DOHH2 (cell line): ENCODE measurements at regions not wholly inside any gene's neighbourhood (a gene's known extent, or its start where the extent isn't known, plus 50 kb on each side); places are given as distances from the start of the nearest gene placed in this dataset.

Source experiments
- H3F3A ChIP-seq: fragments of 200-600 bp; sonication (generic), shearing (Covaris generic); 2 replicates; pipeline ENCODE4 v1.6.0; 2016; ENCODE audit warnings: antibody characterized with exemption, mild to moderate bottlenecking; ENCODE audit not compliant: control insufficient read depth, insufficient read depth
- H3K27ac ChIP-seq: fragments of 200-600 bp; sonication (generic); 2 replicates; pipeline ENCODE4 v1.5.1; 2014; ENCODE audit warnings: low read depth, mild to moderate bottlenecking, low read length, moderate library complexity
- H3K27me3 ChIP-seq: fragments of 200-600 bp; sonication (generic); 2 replicates; pipeline ENCODE4 v1.6.1; 2014; ENCODE audit warnings: mild to moderate bottlenecking, low read length, mixed read lengths; ENCODE audit not compliant: control insufficient read depth
- H3K36me3 ChIP-seq: fragments of 200-600 bp; sonication (generic); 2 replicates; pipeline ENCODE4 v1.6.1; 2014; ENCODE audit warnings: mild to moderate bottlenecking, low read length, moderate library complexity, mixed read lengths; ENCODE audit not compliant: control insufficient read depth
- H3K4me1 ChIP-seq: fragments of 200-600 bp; sonication (generic); 2 replicates; pipeline ENCODE4 v1.6.1; 2014; ENCODE audit warnings: mild to moderate bottlenecking, low read length, mixed read lengths; ENCODE audit not compliant: control insufficient read depth
- H3K4me2 ChIP-seq: fragments of 200-600 bp; sonication (generic); 2 replicates; pipeline ENCODE4 v1.6.0; 2014; ENCODE audit warnings: mild to moderate bottlenecking, low read length, moderate library complexity
- H3K4me3 ChIP-seq: fragments of 200-600 bp; sonication (generic); 2 replicates; pipeline ENCODE4 v1.5.1; 2014; ENCODE audit warnings: mild to moderate bottlenecking, low read length, mixed read lengths
- H3K79me2 ChIP-seq: fragments of 200-600 bp; sonication (generic); 2 replicates; pipeline ENCODE4 v1.6.1; 2014; ENCODE audit warnings: mild to moderate bottlenecking, low read length, mixed read lengths; ENCODE audit not compliant: control insufficient read depth
- H3K9me2 ChIP-seq: fragments of 200-600 bp; sonication (generic); replicated peaks from 2 replicates; pipeline ENCODE4 v1.6.1; 2014; ENCODE audit warnings: mild to moderate bottlenecking, low read length, mixed read lengths; ENCODE audit not compliant: control insufficient read depth
- H3K9me3 ChIP-seq: fragments of 200-600 bp; sonication (generic); 2 replicates; pipeline ENCODE4 v1.6.1; 2014; ENCODE audit warnings: antibody characterized with exemption, low read length, mixed read lengths; ENCODE audit not compliant: control insufficient read depth, insufficient read depth
- H4K20me1 ChIP-seq: fragments of 200-600 bp; sonication (generic); 2 replicates; pipeline ENCODE4 v1.6.0; 2014; ENCODE audit warnings: low read depth, mild to moderate bottlenecking, antibody characterized with exemption, low read length, moderate library complexity; ENCODE audit not compliant: control insufficient read depth, insufficient read depth
- EZH2phosphoT487 ChIP-seq: fragments of 200-600 bp; sonication (generic); IDR thresholded peaks from 2 replicates; pipeline ENCODE4 v1.6.1; 2017; ENCODE audit warnings: borderline replicate concordance, mild to moderate bottlenecking, antibody characterized with exemption, low read length, moderate library complexity, mixed read lengths
- TF ChIP-seq, protein P1 (sequence below): fragments of 200-600 bp; sonication (generic); IDR thresholded peaks from one replicate; pipeline ENCODE4 v1.5.1; 2014; ENCODE audit warnings: antibody characterized with exemption, mild to moderate bottlenecking, low read depth, low read length; ENCODE audit not compliant: poor library complexity, severe bottlenecking

DNA sequence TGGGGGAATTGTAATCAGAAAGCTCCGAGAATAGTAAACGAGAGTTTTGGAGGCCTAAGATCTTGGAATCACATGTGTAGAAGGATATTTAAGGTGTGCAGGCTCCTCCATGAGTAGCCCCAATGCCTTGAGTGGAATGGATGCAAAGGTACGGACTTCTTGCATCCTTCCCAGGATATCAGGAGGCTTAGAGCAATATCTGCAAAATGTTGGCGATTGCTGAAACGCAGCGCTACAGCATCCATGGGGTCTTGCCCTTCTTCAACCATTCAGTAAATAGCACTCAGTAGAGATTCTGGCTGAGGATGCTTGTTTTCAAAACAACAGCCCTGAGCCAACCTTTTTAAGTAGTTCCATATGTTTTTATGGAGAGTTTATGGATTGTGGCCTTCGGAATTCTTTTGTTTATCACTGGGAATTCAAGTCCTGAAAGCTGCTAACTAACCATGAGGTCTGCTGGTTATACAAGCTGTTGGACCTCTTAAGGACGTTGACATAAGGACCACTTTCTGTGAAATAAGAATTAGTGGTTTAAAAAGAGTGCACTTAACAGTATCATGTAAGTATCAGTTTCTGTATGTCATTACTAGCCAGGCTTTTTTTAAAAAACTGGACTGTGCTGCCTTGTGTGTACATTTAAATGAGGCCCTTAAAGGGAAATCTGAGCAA, 228.8 kb upstream of the PGRMC2 start:
- no peaks in the 10 kb centered on the region for H3K79me2 ChIP-seq
- no peaks in the 10 kb centered on the region for H3K27me3 ChIP-seq
- TF ChIP-seq EZH2phosphoT487, result no peak
- TF ChIP-seq, protein P1, sequence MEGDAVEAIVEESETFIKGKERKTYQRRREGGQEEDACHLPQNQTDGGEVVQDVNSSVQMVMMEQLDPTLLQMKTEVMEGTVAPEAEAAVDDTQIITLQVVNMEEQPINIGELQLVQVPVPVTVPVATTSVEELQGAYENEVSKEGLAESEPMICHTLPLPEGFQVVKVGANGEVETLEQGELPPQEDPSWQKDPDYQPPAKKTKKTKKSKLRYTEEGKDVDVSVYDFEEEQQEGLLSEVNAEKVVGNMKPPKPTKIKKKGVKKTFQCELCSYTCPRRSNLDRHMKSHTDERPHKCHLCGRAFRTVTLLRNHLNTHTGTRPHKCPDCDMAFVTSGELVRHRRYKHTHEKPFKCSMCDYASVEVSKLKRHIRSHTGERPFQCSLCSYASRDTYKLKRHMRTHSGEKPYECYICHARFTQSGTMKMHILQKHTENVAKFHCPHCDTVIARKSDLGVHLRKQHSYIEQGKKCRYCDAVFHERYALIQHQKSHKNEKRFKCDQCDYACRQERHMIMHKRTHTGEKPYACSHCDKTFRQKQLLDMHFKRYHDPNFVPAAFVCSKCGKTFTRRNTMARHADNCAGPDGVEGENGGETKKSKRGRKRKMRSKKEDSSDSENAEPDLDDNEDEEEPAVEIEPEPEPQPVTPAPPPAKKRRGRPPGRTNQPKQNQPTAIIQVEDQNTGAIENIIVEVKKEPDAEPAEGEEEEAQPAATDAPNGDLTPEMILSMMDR, result no peak
- no peaks in the 10 kb centered on the region for H3F3A ChIP-seq
- H3K27ac ChIP-seq, result no peak overlapping the region
- H3K36me3 ChIP-seq, result no peaks in the 10 kb centered on the region
- no peaks in the 10 kb centered on the region for H3K4me1 ChIP-seq
- no peaks in the 10 kb centered on the region for H4K20me1 ChIP-seq
- H3K9me2 ChIP-seq, result no peaks in the 10 kb centered on the region
- H3K4me3 ChIP-seq, result no peak overlapping the region
- H3K4me2 ChIP-seq, result no peak overlapping the region
- H3K9me3 ChIP-seq, result no peaks in the 10 kb centered on the region

DNA sequence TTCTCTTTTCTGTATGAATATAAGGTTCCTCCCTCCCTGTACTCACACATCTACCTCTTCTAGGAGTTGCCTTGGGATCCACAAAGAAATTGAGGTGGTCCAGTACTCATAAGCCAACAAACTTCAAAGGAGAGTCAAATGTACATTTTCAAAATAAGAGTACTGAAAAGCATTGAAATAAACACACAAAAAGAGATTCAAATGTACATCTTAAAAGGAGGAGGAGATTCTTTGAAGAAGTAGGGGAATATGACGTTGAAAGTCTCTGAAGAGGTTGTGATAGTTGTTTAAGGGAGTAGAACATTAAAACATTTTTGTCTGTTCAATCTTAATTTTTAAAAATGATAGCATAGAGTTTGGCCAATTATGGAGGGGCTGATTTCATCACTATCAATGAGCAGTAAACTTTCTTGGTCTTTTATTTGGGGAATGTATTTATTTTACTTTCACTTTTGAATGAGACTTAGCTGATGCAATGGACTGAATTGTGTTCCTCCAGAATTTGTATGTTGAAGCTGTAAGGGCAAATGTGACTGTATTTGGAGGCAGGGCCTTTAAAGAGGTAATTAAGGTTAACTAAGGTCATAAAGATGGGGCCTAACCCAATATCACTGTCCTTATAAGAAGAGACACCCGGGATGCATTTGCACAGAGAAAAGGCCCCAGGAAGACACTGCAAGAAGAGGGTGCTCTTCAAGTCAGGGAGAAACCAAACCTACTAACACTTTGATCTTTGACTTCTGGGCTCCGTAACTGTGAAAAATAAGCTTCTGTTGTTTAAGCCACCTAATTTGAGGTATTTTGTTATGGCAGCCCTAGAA, 226.3 kb upstream of the PGRMC2 start:
- no peaks in the 10 kb centered on the region for H3K9me2 ChIP-seq
- H3K4me3 ChIP-seq, result no peak overlapping the region
- no peak overlapping the region for H3K27ac ChIP-seq
- H3K4me2 ChIP-seq, result no peak overlapping the region
- H3K79me2 ChIP-seq, result no peaks in the 10 kb centered on the region
- H3K4me1 ChIP-seq, result no peaks in the 10 kb centered on the region
- H3K36me3 ChIP-seq, result no peaks in the 10 kb centered on the region
- TF ChIP-seq, protein P1, result no peak
- TF ChIP-seq EZH2phosphoT487, result no peak
- H3K27me3 ChIP-seq, result no peaks in the 10 kb centered on the region
- no peaks in the 10 kb centered on the region for H3K9me3 ChIP-seq
- H3F3A ChIP-seq, result no peaks in the 10 kb centered on the region
- H4K20me1 ChIP-seq, result no peaks in the 10 kb centered on the region

DNA sequence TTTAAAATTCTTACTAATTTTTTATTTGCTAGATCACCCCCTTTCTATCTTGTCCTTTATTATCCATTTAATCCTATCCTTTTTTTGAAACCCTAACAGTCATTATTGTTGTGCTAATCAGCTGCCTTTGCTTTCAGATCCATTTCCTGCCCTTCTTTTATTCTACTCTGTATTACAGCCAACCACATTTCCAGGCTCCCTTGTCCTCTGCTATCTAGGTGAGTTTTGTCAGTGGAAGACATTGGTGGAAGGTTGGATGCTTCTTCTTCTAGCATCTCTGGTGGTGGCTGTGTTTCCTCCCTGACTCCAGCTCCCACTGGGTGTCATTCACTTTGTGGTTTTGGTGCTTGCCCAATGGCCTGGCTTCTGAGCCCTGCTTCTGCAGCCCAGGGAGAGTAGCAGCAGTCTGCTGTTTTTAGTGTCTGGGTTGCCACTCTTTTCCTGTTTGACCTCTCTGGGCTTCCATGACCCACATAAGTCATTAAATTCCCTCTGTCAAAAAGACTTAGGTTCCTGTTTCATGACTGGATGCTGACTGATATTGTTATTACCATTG, 225.2 kb upstream of the PGRMC2 start:
- no peak for TF ChIP-seq EZH2phosphoT487
- TF ChIP-seq, protein P1, result no peak

More for the DNA sequence above, 225.2 kb upstream of the PGRMC2 start:
- H3K4me3 ChIP-seq, result no peak overlapping the region
- no peaks in the 10 kb centered on the region for H3K79me2 ChIP-seq
- no peaks in the 10 kb centered on the region for H3K9me3 ChIP-seq
- H3K36me3 ChIP-seq, result no peaks in the 10 kb centered on the region
- H4K20me1 ChIP-seq, result no peaks in the 10 kb centered on the region
- H3K27me3 ChIP-seq, result no peaks in the 10 kb centered on the region
- no peaks in the 10 kb centered on the region for H3K4me1 ChIP-seq
- H3K27ac ChIP-seq, result no peak overlapping the region
- no peaks in the 10 kb centered on the region for H3F3A ChIP-seq
- no peak overlapping the region for H3K4me2 ChIP-seq
- no peaks in the 10 kb centered on the region for H3K9me2 ChIP-seq
